ENCODE measurements at regions not wholly inside any gene's neighbourhood (a gene's known extent, or its start where the extent isn't known, plus 50 kb on each side); places are given as distances from the start of the nearest gene placed in this dataset.

DNA sequence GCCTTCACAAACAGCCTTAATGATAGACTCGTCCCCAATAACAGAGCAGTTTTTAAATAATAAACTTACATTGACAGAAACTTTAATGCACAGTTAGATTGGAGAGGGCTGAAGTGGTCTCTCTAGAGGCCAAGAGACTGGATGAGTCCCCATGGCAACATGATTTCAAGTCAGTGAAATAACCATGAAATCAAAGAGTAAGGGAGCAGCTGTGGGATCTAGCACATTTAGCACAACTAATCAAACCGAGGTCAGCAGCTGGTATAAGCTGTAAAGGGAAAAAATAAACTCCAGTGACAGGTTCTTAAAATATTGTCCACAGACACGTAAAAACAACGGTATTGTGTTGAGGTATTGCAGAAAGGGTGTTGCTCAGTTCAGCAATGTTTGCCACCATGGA lies 916.6 kb downstream of the DNAH5 start:
- TF ChIP-seq, protein P1, sequence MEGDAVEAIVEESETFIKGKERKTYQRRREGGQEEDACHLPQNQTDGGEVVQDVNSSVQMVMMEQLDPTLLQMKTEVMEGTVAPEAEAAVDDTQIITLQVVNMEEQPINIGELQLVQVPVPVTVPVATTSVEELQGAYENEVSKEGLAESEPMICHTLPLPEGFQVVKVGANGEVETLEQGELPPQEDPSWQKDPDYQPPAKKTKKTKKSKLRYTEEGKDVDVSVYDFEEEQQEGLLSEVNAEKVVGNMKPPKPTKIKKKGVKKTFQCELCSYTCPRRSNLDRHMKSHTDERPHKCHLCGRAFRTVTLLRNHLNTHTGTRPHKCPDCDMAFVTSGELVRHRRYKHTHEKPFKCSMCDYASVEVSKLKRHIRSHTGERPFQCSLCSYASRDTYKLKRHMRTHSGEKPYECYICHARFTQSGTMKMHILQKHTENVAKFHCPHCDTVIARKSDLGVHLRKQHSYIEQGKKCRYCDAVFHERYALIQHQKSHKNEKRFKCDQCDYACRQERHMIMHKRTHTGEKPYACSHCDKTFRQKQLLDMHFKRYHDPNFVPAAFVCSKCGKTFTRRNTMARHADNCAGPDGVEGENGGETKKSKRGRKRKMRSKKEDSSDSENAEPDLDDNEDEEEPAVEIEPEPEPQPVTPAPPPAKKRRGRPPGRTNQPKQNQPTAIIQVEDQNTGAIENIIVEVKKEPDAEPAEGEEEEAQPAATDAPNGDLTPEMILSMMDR (IDR thresholded peaks at IDR 0.05): no peak
- no peak for TF ChIP-seq POLR2A (IDR thresholded peaks at IDR 0.05)

Measured in body of pancreas (tissue), 4 donors.